CD1c-positive myeloid dendritic cell (primary cell): ENCODE measurements at regions not wholly inside any gene's neighbourhood (a gene's known extent, or its start where the extent isn't known, plus 50 kb on each side); places are given as distances from the start of the nearest gene placed in this dataset.
"Not testable (repeated sequence)": the region's sequence is repeated elsewhere in the genome, so short reads cannot be mapped to it uniquely, and the experiment has no call there.

Experiments used
- DNase-seq: peaks from one replicate; pipeline ENCODE4 v3.0.0-alpha.2; 2016; ENCODE audit errors: extremely low spot score

- no peak for DNase-seq
Observed at GRCh38 chr2:118464546-118465265, 376.4 kb downstream of the INSIG2 start.

DNA sequence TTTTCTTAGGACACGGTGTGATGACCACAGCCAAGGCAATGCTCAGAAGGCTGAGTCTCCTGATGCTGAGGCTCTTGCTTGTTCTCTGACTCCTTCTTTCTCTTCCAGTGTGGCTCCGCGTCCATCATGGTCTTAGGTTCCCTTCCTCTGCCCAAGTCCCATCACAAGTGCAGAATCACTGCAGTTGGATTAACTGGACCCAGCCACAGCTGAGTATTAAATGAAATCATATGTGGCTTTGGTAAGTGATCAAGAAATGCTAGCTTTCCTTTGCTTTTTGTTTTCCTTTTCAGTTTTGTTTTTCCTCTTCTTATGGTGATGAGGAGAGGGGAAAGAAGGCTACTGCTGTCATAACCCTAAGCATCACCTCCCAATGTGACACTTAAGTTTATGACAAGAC is 375.8 kb downstream of the INSIG2 start:
- no peak for DNase-seq

- DNase-seq: no peak
Observed at GRCh38 chr2:118460425-118460824, 372.2 kb downstream of the INSIG2 start.

DNA sequence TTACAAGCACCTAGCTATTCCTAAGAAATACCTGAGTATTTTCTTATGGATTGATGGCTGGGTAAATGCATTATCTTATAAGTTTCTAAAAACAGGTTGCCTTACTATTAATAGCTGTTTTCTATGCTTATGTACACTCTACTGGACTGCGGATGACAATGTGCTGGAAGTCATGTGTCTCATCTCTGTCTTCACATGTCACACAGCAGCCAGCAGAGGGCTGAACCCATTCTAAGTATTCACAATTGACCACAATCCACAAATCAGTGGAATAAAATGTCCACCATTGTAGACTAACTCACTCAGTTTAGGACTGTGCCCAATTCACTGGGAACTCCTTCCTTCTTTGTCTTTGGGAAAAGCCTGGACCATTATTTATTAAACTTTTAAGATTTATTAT is 371.2 kb downstream of the INSIG2 start:
- no peak for DNase-seq

- DNase-seq: no peak
Observed at GRCh38 chr2:118457951-118458350, 369.7 kb downstream of the INSIG2 start.

DNA sequence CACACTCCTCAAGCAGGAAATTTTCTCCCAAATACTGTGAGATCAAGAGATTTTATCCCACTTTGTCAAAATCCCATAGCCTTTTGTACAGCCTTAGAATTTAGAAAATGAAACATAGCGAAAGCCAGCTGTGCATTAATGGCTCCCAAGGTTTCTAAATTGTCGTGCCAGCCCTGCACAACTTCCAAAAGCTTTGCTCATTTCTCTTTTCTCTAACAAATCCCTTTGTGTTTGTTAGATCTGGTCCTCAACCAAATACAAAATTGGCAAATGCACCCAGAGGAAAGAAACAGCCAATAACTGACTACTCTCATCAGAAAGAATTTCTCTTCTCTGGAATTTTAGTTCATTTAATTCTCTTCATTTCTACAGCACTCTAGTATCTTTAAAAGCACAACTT is 361.1 kb downstream of the INSIG2 start:
- DNase-seq: no peak

- no peak for DNase-seq
Observed at GRCh38 chr2:118443596-118443995, 355.3 kb downstream of the INSIG2 start.

GRCh38 chr2:118442996-118443553 is 354.8 kb downstream of the INSIG2 start:
- no peak for DNase-seq

- no peak for DNase-seq
Observed at GRCh38 chr2:118442046-118442445, 353.8 kb downstream of the INSIG2 start.

DNA sequence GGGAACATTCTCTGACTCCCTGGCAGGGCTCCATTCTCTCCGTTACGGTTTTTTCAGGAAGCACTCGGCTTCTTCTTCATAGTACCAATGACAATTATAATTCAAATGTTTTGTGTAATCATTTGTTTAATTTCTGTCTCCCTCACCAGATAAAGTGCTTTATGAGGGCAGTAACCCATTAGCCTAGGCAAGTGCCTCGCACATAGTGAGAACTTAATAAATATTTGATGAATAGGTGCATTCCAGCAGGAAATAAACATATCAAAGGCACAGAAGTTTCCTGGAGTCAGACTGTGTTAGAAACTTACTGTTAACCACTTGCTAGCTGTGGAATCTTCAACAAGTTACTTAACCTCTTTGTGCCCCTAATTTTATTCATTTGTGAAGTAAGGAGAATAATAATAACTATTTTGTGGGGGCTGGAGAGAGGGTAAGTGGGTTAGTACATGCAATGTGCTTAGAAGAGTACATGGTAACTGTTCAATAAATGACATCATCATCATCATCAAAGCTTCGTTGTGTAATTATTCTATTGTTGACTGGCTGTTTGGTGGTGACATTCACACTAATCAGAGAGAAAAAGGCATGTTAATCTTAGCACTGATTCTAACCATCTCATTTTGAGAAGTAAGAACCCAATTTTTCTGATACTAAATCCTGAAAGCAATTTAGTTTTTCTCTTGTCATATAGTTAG is 352.3 kb downstream of the INSIG2 start:
- no peak for DNase-seq

- no peak for DNase-seq
Observed at GRCh38 chr2:118437501-118437900, 349.2 kb downstream of the INSIG2 start.

DNA sequence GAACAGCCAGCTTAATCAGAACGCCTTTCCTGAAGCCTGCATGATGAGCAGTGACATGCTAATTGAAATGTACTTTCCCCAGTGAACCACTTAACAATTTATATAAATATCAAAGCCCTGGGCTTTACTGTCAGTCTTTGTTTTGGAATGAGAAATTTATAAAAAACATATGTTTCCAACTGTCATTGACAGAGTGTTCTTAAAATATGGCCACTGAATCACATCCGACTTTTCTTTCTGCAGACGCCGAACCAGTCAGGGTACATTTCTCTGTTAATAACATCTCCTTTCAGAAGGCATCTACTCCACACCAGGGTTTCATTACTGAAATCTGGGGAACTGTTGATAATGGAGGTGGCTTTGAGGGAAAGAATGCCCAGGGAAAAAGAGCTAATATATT is 343.7 kb downstream of the INSIG2 start:
- no peak for DNase-seq

DNA sequence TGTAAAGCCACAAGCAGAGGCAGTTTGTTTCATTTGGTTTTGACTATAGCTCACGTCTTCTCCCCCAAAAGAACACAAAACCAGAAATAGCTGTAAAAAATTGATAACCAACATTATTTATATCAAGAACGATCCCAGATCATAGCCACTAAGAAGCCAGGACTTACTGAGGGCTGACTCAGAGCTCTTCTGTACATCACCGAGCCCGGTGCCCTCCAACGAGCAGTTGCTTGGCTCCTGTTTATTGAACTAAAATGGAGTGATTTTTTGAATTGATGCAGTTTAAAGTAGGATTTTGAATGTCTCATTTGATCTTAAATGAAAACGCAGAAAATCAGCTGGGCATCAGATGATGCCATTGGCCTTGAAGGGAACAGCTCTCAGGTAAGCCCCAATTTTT is 343.3 kb downstream of the INSIG2 start:
- DNase-seq: no peak

DNA sequence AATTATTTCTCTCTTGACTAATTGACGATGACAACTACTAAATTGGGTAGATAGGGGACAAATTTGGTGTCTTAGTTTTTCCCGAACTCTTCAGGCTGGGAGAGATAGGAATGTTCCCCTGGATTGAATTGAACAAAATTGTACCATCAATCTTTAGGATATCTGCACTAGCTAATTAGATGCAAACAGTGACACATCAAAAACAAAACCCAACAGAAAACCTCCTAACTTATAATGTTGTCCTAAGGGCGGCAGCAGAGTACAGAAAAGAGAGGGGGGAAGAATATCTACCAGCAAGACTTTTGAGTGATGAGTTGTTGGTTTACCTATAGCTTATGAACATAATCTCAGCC is 342.9 kb downstream of the INSIG2 start:
- DNase-seq: no peak

DNA sequence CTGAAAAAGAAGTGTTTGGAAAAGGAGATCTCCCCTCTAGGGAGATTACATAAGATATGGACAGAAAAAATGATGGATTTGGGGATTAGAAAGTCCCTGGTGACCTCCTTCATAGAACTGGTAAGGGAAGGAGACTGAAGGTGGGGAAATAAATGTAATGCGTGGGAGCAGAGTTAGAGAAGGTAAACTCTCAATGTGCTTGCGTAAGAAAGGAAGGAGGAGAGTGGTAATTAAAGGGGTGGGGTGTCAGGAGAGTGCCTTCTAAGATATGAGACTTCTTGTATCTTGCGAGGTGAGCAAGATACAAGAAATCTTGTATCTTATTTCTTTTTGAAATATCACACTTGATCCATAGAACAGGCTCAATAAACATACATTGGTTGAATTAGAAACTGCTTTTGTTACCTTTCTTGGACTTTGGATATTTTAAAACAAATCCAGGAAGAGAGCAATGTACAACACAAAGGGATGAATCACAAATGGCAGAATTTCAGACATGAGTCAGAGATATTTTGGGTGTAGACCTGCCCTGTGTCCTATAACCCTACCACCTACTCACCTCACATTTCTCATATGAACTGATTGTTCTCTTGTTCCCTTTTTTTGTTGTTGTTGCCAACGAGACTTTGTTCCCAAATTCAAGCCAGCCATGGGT is 342.4 kb downstream of the INSIG2 start:
- no peak for DNase-seq

DNA sequence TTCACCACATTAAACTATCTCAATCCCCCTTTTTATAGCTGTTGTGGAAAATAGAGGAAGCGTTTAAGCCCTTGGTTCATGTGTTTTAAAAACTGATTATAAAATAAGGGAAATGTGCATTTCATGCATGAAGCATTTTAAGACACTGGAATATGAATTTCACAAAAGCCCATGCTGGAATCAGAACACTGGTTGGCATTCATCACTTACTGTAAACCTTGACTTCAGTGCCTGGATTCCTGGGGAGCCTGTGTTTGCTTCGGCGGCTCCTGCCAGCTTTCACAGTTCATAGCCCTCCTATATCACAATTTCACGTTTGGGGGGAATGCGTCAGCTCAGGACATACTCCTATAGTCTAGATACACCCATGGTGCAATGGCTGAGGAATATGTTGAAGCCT is 336.9 kb downstream of the INSIG2 start:
- no peak for DNase-seq

GRCh38 chr2:118423776-118424175 is 335.5 kb downstream of the INSIG2 start:
- DNase-seq: no peak

GRCh38 chr2:118421648-118422047 is 333.4 kb downstream of the INSIG2 start:
- no peak for DNase-seq

DNA sequence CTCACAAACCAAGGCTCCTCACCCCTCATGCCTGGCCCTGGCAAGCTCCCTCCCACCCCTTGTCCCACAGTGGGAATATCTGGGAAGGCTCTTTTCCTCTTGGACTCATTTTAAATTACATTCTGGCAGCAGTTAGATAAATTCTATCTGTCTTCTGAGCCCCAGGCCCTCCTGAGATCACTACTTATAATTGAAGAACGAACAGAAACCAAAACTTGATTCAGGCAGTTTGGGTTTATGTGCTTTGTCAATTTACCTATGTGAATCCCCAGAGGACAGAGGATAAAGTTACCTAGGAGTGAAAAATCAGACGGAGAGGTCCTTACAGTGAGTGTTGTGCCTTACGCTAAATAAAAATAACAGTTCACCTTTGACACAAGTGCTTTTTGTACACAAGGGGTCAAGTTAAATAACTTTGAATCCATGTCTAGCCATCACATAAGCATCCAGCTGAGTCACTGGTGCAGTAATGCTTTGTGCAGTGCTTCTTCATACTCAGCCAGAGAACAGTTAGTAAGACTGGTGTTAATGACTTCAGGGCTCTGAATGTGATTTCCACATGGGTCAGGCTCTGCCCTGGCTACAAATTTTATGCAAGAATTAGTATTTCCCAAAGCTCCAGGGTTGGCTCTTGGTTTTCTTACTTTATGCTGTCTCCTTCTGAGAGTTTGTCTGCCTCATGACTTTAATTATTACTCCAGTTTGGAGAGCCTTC is 329.3 kb downstream of the INSIG2 start:
- DNase-seq: no peak

DNA sequence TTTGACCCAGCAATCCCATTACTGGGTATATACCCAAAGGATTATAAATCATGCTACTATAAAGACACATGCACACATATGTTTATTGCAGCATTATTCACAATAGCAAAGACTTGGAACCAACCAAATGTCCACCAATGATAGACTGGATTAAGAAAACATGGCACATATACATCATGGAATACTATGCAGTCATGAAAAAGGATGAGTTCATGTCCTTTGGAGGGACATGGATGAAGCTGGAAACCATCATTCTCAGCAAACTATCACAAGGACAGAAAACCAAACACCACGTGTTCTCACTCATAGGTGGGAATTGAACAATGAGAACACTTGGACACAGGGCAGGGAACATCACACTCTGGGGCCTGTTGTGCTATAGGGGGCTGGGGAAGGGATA is 326.9 kb downstream of the INSIG2 start:
- not testable (repeated sequence) for DNase-seq

DNA sequence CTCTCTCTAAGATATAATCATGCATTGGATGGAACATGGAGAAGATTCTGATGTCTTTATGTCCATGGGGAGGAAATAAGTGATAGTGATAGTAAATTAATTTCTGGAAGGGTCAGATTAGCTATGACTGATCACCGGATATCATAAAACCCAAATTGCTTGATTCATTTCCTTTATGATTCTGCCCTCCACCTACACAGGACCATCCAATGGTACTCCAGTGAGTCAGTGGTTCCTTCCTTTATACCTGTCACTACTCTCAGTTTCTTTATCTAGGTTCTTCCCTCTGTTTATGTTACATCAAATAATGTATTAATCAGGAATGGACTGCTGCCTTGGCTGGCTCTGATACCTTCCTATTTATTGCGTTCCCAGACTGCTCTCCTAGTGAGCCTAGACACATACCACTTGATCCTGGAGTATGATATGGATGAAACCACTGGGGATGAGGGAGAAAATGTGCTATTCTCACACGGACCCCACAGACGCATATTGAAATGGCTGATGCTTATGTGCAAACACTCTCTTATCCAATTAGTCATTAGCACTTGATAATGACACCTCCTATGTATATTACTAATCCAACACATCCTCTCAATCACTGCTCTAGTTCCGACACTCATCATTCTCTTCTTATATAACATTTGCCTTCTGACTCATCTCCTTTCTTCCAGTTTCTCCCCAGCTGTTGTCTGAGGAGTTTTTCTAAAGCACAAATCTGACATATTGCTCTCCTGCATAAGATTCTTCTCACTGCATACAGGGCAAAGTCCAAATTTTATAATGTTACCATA is 315.6 kb downstream of the INSIG2 start:
- no peak for DNase-seq
